MG63 (cell line): ENCODE measurements at regions not wholly inside any gene's neighbourhood (a gene's known extent, or its start where the extent isn't known, plus 50 kb on each side); places are given as distances from the start of the nearest gene placed in this dataset.
A peak's percentile ranks its signal among the peaks of the same experiment; 100 is the strongest.

ENCODE experiments used
- DNase-seq: peaks from one replicate; pipeline ENCODE4 v3.0.0-alpha.2; 2020
- H3K27me3 ChIP-seq: fragments of 250-450 bp; sonication (Bioruptor Pico); 2 replicates; pipeline ENCODE4 v1.5.1; 2020; ENCODE audit warnings: mild to moderate bottlenecking, moderate library complexity
- H3K36me3 ChIP-seq: fragments of 250-450 bp; sonication (Bioruptor Pico); 2 replicates; pipeline ENCODE4 v1.5.1; 2020; ENCODE audit warnings: mild to moderate bottlenecking, moderate library complexity
- H3K4me3 ChIP-seq: fragments of 250-450 bp; sonication (Bioruptor Pico); 2 replicates; pipeline ENCODE4 v1.5.1; 2020; ENCODE audit warnings: mild to moderate bottlenecking, moderate library complexity
- H3K9me3 ChIP-seq: fragments of 250-450 bp; sonication (Bioruptor Pico); 2 replicates; pipeline ENCODE4 v1.5.1; 2020; ENCODE audit warnings: mild to moderate bottlenecking, moderate library complexity

GRCh38 chr20:39123185-39123557, 161.0 kb downstream of the DHX35 start:
- Histone ChIP-seq H3K27me3 (peaks cover 3% of the 10 kb centered on the region; the same call in 1 of the 2 replicates), H3K9me3 (peaks cover 7% of the 10 kb centered on the region; the same call in 1 of the 2 replicates), H3K4me3 (no peak overlapping the region), H3K36me3 (no peaks in the 10 kb centered on the region)
- no peak for DNase-seq

- Histone ChIP-seq H3K9me3 (peaks cover 32% of the 10 kb centered on the region), H3K27me3 (peaks cover 3% of the 10 kb centered on the region; the same call in 1 of the 2 replicates), H3K4me3 (no peak overlapping the region), H3K36me3 (no peaks in the 10 kb centered on the region)
- DNase-seq, result peak; percentile 84
These were observed 155.3 kb downstream of the DHX35 start for GRCh38 chr20:39117491-39117890.

GRCh38 chr20:39116020-39116419, 153.9 kb downstream of the DHX35 start:
- Histone ChIP-seq H3K9me3 (peaks cover 32% of the 10 kb centered on the region), H3K27me3 (peaks cover 3% of the 10 kb centered on the region; the same call in 1 of the 2 replicates), H3K36me3 (no peaks in the 10 kb centered on the region), H3K4me3 (no peak overlapping the region)
- no peak for DNase-seq

GRCh38 chr20:39112178-39112743, 150.1 kb downstream of the DHX35 start:
- no peaks in the 10 kb centered on the region for H3K36me3 ChIP-seq
- peak; percentile 29 for DNase-seq
- H3K9me3 ChIP-seq, result peaks cover 17% of the 10 kb centered on the region
- 0 out of 2 replicates have a peak, but pooled peaks cover 2% of the 10 kb centered on the region for H3K27me3 ChIP-seq
- no peak overlapping the region for H3K4me3 ChIP-seq

GRCh38 chr20:39111359-39112177, 149.4 kb downstream of the DHX35 start:
- DNase-seq, result no peak
- 0 out of 2 replicates have a peak, but pooled peaks cover 2% of the 10 kb centered on the region for H3K27me3 ChIP-seq
- no peaks in the 10 kb centered on the region for H3K36me3 ChIP-seq
- no peak overlapping the region for H3K4me3 ChIP-seq
- peaks cover 11% of the 10 kb centered on the region for H3K9me3 ChIP-seq

- Histone ChIP-seq H3K27me3 (0 out of 2 replicates have a peak, but pooled peaks cover 2% of the 10 kb centered on the region), H3K4me3 (no peak overlapping the region), H3K36me3 (no peaks in the 10 kb centered on the region), H3K9me3 (peaks cover 4% of the 10 kb centered on the region; the same call in 1 of the 2 replicates)
- DNase-seq, result no peak
These were observed 148.6 kb downstream of the DHX35 start for GRCh38 chr20:39110819-39111136.

GRCh38 chr20:39109933-39110818, 148.0 kb downstream of the DHX35 start:
- DNase-seq, result no peak
- Histone ChIP-seq H3K9me3 (no peaks in the 10 kb centered on the region), H3K36me3 (no peaks in the 10 kb centered on the region)

GRCh38 chr20:39108746-39109145, 146.6 kb downstream of the DHX35 start:
- Histone ChIP-seq H3K27me3 (0 out of 2 replicates have a peak, but pooled peaks cover 2% of the 10 kb centered on the region), H3K9me3 (peaks cover 3% of the 10 kb centered on the region; the same call in 1 of the 2 replicates), H3K36me3 (no peaks in the 10 kb centered on the region), H3K4me3 (no peak overlapping the region)
- peak; percentile 32 for DNase-seq

More at GRCh38 chr20:39109933-39110818, 148.0 kb downstream of the DHX35 start:
- H3K27me3 ChIP-seq, result 0 out of 2 replicates have a peak, but pooled peaks cover 2% of the 10 kb centered on the region
- no peak overlapping the region for H3K4me3 ChIP-seq

GRCh38 chr20:39107741-39108140, 145.6 kb downstream of the DHX35 start:
- Histone ChIP-seq H3K36me3 (no peaks in the 10 kb centered on the region), H3K9me3 (peaks cover 5% of the 10 kb centered on the region; the same call in 1 of the 2 replicates), H3K27me3 (0 out of 2 replicates have a peak, but pooled peaks cover 2% of the 10 kb centered on the region), H3K4me3 (no peak overlapping the region)
- DNase-seq, result no peak

- peaks cover 5% of the 10 kb centered on the region; the same call in 1 of the 2 replicates for H3K9me3 ChIP-seq
- H3K4me3 ChIP-seq, result no peak overlapping the region
- no peaks in the 10 kb centered on the region for H3K36me3 ChIP-seq
- 0 out of 2 replicates have a peak, but pooled peaks cover 2% of the 10 kb centered on the region for H3K27me3 ChIP-seq
- DNase-seq, result no peak
These were observed 144.6 kb downstream of the DHX35 start for GRCh38 chr20:39106791-39107190.

GRCh38 chr20:39105551-39105950, 143.4 kb downstream of the DHX35 start:
- H3K27me3 ChIP-seq, result no peaks in the 10 kb centered on the region
- H3K9me3 ChIP-seq, result peaks cover 5% of the 10 kb centered on the region; the same call in 1 of the 2 replicates
- H3K4me3 ChIP-seq, result no peak overlapping the region
- no peak for DNase-seq
- no peaks in the 10 kb centered on the region for H3K36me3 ChIP-seq

GRCh38 chr20:39103732-39104131, 141.6 kb downstream of the DHX35 start:
- no peaks in the 10 kb centered on the region for H3K36me3 ChIP-seq
- peak; percentile 53 for DNase-seq
- H3K27me3 ChIP-seq, result no peaks in the 10 kb centered on the region
- H3K4me3 ChIP-seq, result no peak overlapping the region
- H3K9me3 ChIP-seq, result peaks cover 5% of the 10 kb centered on the region; the same call in 1 of the 2 replicates

GRCh38 chr20:39103305-39103704, 141.2 kb downstream of the DHX35 start:
- H3K27me3 ChIP-seq, result no peaks in the 10 kb centered on the region
- no peak overlapping the region for H3K4me3 ChIP-seq
- H3K36me3 ChIP-seq, result no peaks in the 10 kb centered on the region
- peaks cover 5% of the 10 kb centered on the region; the same call in 1 of the 2 replicates for H3K9me3 ChIP-seq
- DNase-seq, result no peak

GRCh38 chr20:39101895-39102294, 139.8 kb downstream of the DHX35 start:
- peaks cover 5% of the 10 kb centered on the region; the same call in 1 of the 2 replicates for H3K9me3 ChIP-seq
- no peak overlapping the region for H3K4me3 ChIP-seq
- no peak for DNase-seq
- H3K27me3 ChIP-seq, result no peaks in the 10 kb centered on the region
- no peaks in the 10 kb centered on the region for H3K36me3 ChIP-seq

GRCh38 chr20:39100691-39101090, 138.5 kb downstream of the DHX35 start:
- Histone ChIP-seq H3K27me3 (no peaks in the 10 kb centered on the region), H3K9me3 (peaks cover 5% of the 10 kb centered on the region; the same call in 1 of the 2 replicates), H3K4me3 (no peak overlapping the region), H3K36me3 (no peaks in the 10 kb centered on the region)
- DNase-seq, result no peak

GRCh38 chr20:39097889-39098288, 135.7 kb downstream of the DHX35 start:
- DNase-seq, result no peak
- H3K9me3 ChIP-seq, result no peaks in the 10 kb centered on the region
- H3K27me3 ChIP-seq, result no peaks in the 10 kb centered on the region
- H3K36me3 ChIP-seq, result no peaks in the 10 kb centered on the region
- no peak overlapping the region for H3K4me3 ChIP-seq
